Heart left ventricle (tissue), 16 donors: ENCODE measurements at regions not wholly inside any gene's neighbourhood (a gene's known extent, or its start where the extent isn't known, plus 50 kb on each side); places are given as distances from the start of the nearest gene placed in this dataset.

Experiments used
- ATAC-seq, 4 donors: fragments of 200-7000 bp; cut with Tn5 transposase; one replicate each; pipeline ENCODE4 v1.9.1; 2020 to 2022; ENCODE audit warnings: moderate library complexity in 4 of 4, mild to moderate bottlenecking in 3 of 4, moderate number of reproducible peaks in 1 of 4
- DNase-seq, 5 donors: peaks; one replicate each; pipeline ENCODE4 v3.0.0-alpha.2; 2020
- H3K27ac ChIP-seq, 12 donors: fragments of 200-600 bp; sonication (generic) in 4 of 12; one replicate each; pipeline versions ENCODE4 v1.5.0 to v1.8.0; 2016 to 2022; ENCODE audit warnings: mild to moderate bottlenecking in 2 of 12
- H3K27me3 ChIP-seq, 9 donors: fragments of 200-600 bp; sonication (generic) in 2 of 9; one replicate each; pipeline versions ENCODE4 v1.5.1 to v1.8.0; 2016 to 2022; ENCODE audit warnings: mild to moderate bottlenecking in 3 of 9
- H3K36me3 ChIP-seq, 9 donors: fragments of 200-600 bp; sonication (generic) in 2 of 9; one replicate each; pipeline versions ENCODE4 v1.5.0 to v1.8.0; 2018 to 2022; ENCODE audit warnings: mild to moderate bottlenecking in 2 of 9
- H3K4me1 ChIP-seq, 12 donors: fragments of 200-600 bp; sonication (generic) in 4 of 12; one replicate each; pipeline versions ENCODE4 v1.5.0 to v1.8.0; 2016 to 2022; ENCODE audit warnings: mild to moderate bottlenecking in 3 of 12
- H3K4me3 ChIP-seq, 12 donors: fragments of 200-600 bp; sonication (generic) in 4 of 12; one replicate each; pipeline versions ENCODE4 v1.5.0 to v1.8.0; 2017 to 2022; ENCODE audit warnings: mild to moderate bottlenecking in 9 of 12, moderate library complexity in 4 of 12
- H3K9me3 ChIP-seq, 12 donors: fragments of 200-600 bp; sonication (generic) in 4 of 12; one replicate each; pipeline versions ENCODE4 v1.5.0 to v1.8.0; 2016 to 2022; ENCODE audit warnings: mild to moderate bottlenecking in 1 of 12
- POLR2A ChIP-seq, 2 donors: fragments of 450-650 bp; IDR thresholded peaks; one replicate each; pipeline ENCODE4 v1.6.1; 2017; ENCODE audit warnings: antibody characterized with exemption in 2 of 2, mild to moderate bottlenecking in 2 of 2, moderate library complexity in 2 of 2
- WGBS, 4 donors: extraction: QIAGEN DNeasy Blood & Tissue Kit in 2 of 4; methylation state at CpG; one replicate each; pipeline versions ENCODE4 v1.1.5 to v1.1.7; 2013 to 2018; 5-methylcytosine and 5-hydroxymethylcytosine counted together
- intact Hi-C, 10 donors: fragments of 100-400 bp; cut with DNase I; formaldehyde crosslinking; loops; one replicate each; pipeline versions ENCODE4 v1.11.1 to v1.14.2; 2022
- TF ChIP-seq, protein P1 (sequence below), 12 donors: fragments of 200-600 bp; sonication (generic) in 4 of 12; IDR thresholded peaks; one replicate each; pipeline versions ENCODE4 v1.5.0 to v1.8.0; 2018 to 2022; ENCODE audit warnings: antibody characterized with exemption in 12 of 12, mild to moderate bottlenecking in 5 of 12
- donor health status: ischemic (EF 13 %, LVEDD 7.1; RV severe dilation, severe dysfunction).
- donor health status: healthy with polysubstance abuse.
- donor health status: DM: no; HTN: yes; CAD: no.
- donor health status: DM: no; HTN: no; CAD: no.
- donor health status: ischemic (EF 25% LVEDD 6.9; RV normal size, moderate dysfunction).
- donor health status: ischemic (EF 25% LVEDD 5.7; RV mildly dilated, moderate dysfunction).
- donor health status: healthy.
- donor health status: DM: yes; HTN: yes; CAD: no.
- donor health status: ischemic (EF 35%, LVEDD 5.7; RV mildly dilated, moderate dysfunction).
- donor health status: nonischemic (EF 11% LVEDD 7.7; RV severe dilation, severe dysfunction).
- donor health status: DM: yes; HTN: yes; CAD: no.
- donor health status: PGD.
- donor health status: ischemic (EF 29% LVEDD 5.4; RV normal size, mild dysfunction).
- donor health status: nonischemic (EF 23%, LVEDD 6.1; RV moderate dilation, normal function).

DNA sequence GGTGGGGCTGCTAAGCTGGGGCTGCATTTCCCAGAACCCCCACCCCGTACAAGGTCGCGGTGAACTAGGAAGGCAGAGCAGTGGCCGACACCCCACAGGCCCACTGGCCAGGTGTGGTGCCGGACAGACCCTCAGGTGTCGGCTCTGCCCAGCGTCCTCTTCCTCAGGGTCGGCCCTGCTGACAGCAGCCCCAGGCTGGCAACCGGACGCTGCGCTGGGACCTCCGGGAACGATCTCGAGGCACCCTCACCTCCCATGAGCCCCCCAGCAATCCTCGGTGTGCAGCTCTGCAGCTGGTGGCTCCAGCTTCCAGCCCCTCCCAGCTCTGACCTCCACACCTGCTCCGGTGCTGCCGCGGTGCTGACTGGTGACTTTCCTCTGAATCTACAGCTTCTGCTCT is 142.9 kb upstream of the SPACA7 start:
- DNase-seq (no peak), ATAC-seq (no peak)
- intact Hi-C loops = no loop called here
- Histone ChIP-seq H3K9me3 (peaks cover 0 to under 1% (median 0%) of the 10 kb centered on the region in 12 donors), H3K4me1 (no peaks in the 10 kb centered on the region), H3K27me3 (peaks cover 0 to 37% (median 0%) of the 10 kb centered on the region in 9 donors), H3K36me3 (no peaks in the 10 kb centered on the region), H3K4me3 (no peak overlapping the region), H3K27ac (no peak overlapping the region)
- 75 to 83% (median 79%) methylated on average over 15 to 18 of the region's 18 CpGs for WGBS, 4 donors
- TF ChIP-seq, protein P1, sequence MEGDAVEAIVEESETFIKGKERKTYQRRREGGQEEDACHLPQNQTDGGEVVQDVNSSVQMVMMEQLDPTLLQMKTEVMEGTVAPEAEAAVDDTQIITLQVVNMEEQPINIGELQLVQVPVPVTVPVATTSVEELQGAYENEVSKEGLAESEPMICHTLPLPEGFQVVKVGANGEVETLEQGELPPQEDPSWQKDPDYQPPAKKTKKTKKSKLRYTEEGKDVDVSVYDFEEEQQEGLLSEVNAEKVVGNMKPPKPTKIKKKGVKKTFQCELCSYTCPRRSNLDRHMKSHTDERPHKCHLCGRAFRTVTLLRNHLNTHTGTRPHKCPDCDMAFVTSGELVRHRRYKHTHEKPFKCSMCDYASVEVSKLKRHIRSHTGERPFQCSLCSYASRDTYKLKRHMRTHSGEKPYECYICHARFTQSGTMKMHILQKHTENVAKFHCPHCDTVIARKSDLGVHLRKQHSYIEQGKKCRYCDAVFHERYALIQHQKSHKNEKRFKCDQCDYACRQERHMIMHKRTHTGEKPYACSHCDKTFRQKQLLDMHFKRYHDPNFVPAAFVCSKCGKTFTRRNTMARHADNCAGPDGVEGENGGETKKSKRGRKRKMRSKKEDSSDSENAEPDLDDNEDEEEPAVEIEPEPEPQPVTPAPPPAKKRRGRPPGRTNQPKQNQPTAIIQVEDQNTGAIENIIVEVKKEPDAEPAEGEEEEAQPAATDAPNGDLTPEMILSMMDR (IDR thresholded peaks at IDR 0.05) = no peak
- no peak for TF ChIP-seq POLR2A (IDR thresholded peaks at IDR 0.05)

DNA sequence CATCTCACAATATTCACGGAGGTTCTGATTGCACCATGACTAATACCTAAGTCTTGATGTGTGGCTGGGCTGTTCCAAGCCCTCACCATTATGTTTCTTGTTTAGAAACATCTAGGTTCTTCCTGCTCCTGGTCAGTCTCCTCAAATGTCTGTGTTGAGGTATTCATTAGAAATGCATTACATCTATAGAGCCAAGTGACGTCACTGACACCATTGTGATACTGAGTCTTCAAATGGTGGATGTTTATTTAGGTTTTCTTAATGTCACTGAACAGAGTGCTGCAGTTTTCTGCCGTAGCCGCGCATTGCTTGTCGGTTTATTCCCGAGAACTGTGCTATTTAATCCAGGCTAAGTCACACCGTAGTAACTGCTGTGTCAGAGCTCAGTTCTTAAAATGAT is 142.4 kb upstream of the SPACA7 start:
- no peak overlapping the region for H3K27ac ChIP-seq

DNA sequence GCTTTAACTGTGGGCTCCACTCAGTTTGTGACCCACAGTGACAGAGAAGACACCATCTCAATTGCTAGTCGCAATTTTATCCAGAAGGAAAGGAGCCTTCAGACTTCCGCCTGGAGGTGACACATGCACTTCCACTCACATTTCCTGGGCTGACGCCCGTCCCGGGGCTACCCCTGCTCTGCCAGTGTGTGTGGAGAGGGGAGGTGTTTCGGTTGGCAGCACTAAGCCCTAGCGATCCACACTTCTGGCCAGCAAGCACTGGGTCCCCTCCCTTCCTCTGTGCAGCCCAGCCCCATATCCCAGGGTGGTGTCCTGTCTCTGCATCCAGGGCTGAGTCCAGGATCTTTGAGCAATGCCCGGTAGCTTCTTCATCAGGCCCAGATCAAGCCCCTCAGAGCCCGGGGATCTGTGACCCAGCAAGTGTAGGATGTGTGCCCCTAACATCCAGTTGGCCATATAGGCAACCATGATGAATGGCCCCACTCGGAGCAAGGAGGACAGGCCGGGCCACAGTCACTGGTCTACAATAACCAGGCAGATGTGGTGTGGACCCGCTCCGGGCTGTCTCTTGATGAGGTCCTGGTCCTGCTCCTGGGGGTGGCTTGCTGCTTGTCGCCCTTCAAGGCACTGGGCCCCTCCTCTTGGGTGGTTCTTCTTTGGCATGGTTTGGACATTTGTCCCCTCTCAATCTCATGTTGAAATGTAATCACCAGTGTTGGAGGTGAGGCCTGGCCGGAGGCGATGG is 141.9 kb upstream of the SPACA7 start:
- Histone ChIP-seq H3K27me3 (peaks cover 0 to 30% (median 0%) of the 10 kb centered on the region in 9 donors), H3K27ac (no peak overlapping the region), H3K4me3 (no peak overlapping the region), H3K36me3 (no peaks in the 10 kb centered on the region), H3K9me3 (peaks cover 0 to 4% (median 0%) of the 10 kb centered on the region in 12 donors), H3K4me1 (no peaks in the 10 kb centered on the region)
- TF ChIP-seq, protein P1 (IDR thresholded peaks at IDR 0.05) = no peak
- WGBS, 4 donors = 74 to 78% (median 76%) methylated on average over 15 to 16 of the region's 16 CpGs
- DNase-seq (no peak), ATAC-seq (no peak)
- intact Hi-C loops = no loop called here

More for the DNA sequence above, 142.4 kb upstream of the SPACA7 start:
- Histone ChIP-seq H3K4me1 (no peaks in the 10 kb centered on the region), H3K4me3 (no peak overlapping the region), H3K36me3 (no peaks in the 10 kb centered on the region), H3K27me3 (peaks cover 0 to 35% (median 0%) of the 10 kb centered on the region in 9 donors), H3K9me3 (peaks cover 0 to 4% (median 0%) of the 10 kb centered on the region in 12 donors)
- TF ChIP-seq, protein P1 (IDR thresholded peaks at IDR 0.05) = no peak
- no peak for ATAC-seq
- WGBS, 4 donors = 84 to 91% (median 88%) methylated on average over 8 of the region's 8 CpGs
- intact Hi-C loops = no loop called here
- no peak for DNase-seq

DNA sequence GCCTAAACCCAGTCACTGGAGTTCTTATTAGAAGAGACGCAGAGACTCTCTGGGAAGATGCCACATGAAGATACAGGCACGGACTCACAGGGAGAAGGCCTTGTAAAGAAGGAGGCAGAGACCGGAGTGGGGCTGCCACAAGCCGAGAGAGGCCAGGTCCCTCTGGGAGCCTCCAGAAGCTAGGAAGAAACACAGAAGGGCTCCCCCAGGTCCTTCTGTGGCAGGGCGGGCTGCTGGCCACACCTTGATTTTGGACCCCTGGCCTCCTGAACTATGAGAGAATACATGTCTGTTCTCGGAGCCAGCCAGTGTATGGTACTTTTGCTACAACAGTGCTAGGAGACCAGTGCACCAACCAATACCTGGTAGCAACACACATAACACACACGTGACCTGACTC is 140.1 kb upstream of the SPACA7 start:
- no peak overlapping the region for H3K4me3 ChIP-seq
- ATAC-seq (no peak), DNase-seq (no peak)
- 72 to 83% (median 78%) methylated on average over 7 of the region's 7 CpGs for WGBS, 4 donors
- no peak for TF ChIP-seq POLR2A (IDR thresholded peaks at IDR 0.05)
- TF ChIP-seq, protein P1 (IDR thresholded peaks at IDR 0.05) = no peak
- H3K9me3 ChIP-seq = peaks cover 0 to 4% (median 0%) of the 10 kb centered on the region in 12 donors
- H3K36me3 ChIP-seq = no peaks in the 10 kb centered on the region
- peaks cover 0 to 15% (median 0%) of the 10 kb centered on the region in 9 donors for H3K27me3 ChIP-seq
- intact Hi-C loops = no loop called here
- H3K27ac ChIP-seq = no peak overlapping the region
- H3K4me1 ChIP-seq = no peaks in the 10 kb centered on the region
